ENCODE measurements at regions not wholly inside any gene's neighbourhood (a gene's known extent, or its start where the extent isn't known, plus 50 kb on each side); places are given as distances from the start of the nearest gene placed in this dataset.

- TF ChIP-seq EZH2 (IDR thresholded peaks at IDR 0.05; ENCODE audit: low read depth): no peak
- TF ChIP-seq CTCF (conservative IDR thresholded peaks at IDR 0.05): no peak
These were observed 547.2 kb downstream of the ETV1 start for GRCh38 chr7:13442226-13442625.

All from PC-9 (cell line).